Kidney (tissue), 13 donors: ENCODE measurements at regions not wholly inside any gene's neighbourhood (a gene's known extent, or its start where the extent isn't known, plus 50 kb on each side); places are given as distances from the start of the nearest gene placed in this dataset.

Experiments used
- DNase-seq, 5 donors: peaks; one replicate each; pipeline ENCODE4 v3.0.0-alpha.2; 2013 to 2020
- FAIRE-seq: peaks from 2 replicates; lab custom pipeline; 2012; peaks lifted over from hg19 to GRCh38; lab: Jason Lieb, UNC
- H3K27ac ChIP-seq, 2 donors: one replicate each; pipeline ENCODE4 v1.7.0; 2013; ENCODE audit warnings: low read depth in 2 of 2, low read length in 2 of 2, inconsistent platforms in 1 of 2
- H3K27me3 ChIP-seq: one replicate; pipeline ENCODE4 v1.7.1; 2013; ENCODE audit warnings: low read length, inconsistent platforms; ENCODE audit not compliant: control insufficient read depth, insufficient read depth
- H3K36me3 ChIP-seq, 3 donors: one replicate each; pipeline versions ENCODE4 v1.7.0 to v1.7.1; 2013; ENCODE audit warnings: low read length in 3 of 3, control low read depth in 1 of 3, inconsistent platforms in 1 of 3; ENCODE audit not compliant: insufficient read depth in 3 of 3, control insufficient read depth in 2 of 3
- H3K4me1 ChIP-seq, 3 donors: one replicate each; pipeline versions ENCODE4 v1.7.0 to v1.7.1; 2013; ENCODE audit warnings: low read length in 3 of 3, inconsistent platforms in 1 of 3, low read depth in 1 of 3; ENCODE audit not compliant: control insufficient read depth in 2 of 3, insufficient read depth in 2 of 3
- H3K4me3 ChIP-seq, 3 donors: one replicate each; pipeline versions ENCODE4 v1.7.0 to v1.8.1; 2013; ENCODE audit warnings: low read length in 3 of 3, control low read depth in 1 of 3, inconsistent platforms in 1 of 3
- H3K9ac ChIP-seq, 3 donors: one replicate each; pipeline versions ENCODE4 v1.7.0 to v1.7.1; 2013; ENCODE audit warnings: low read length in 3 of 3, control low read depth in 1 of 3, inconsistent platforms in 1 of 3
- H3K9me3 ChIP-seq, 3 donors: one replicate each; pipeline versions ENCODE4 v1.7.0 to v1.7.1; 2013; ENCODE audit warnings: low read length in 3 of 3, control low read depth in 1 of 3, inconsistent platforms in 1 of 3; ENCODE audit not compliant: control insufficient read depth in 2 of 3, insufficient read depth in 1 of 3
- CTCF ChIP-seq: IDR thresholded peaks from 3 replicates; pipeline ENCODE4 v1.5.1; 2012; ENCODE audit warnings: mild to moderate bottlenecking, moderate library complexity, borderline replicate concordance; ENCODE audit not compliant: insufficient read depth; ENCODE audit errors: extremely low read depth
- intact Hi-C: fragments of 100-400 bp; cut with DNase I; formaldehyde crosslinking; loops from one replicate; pipeline ENCODE4 v1.11.1; 2022
- donor health status: control.
- donor health status: control.
- donor health status: control.
- donor health status: control.
- donor health status: control.
- donor health status: DM: yes; HTN: yes; CAD: no.
- donor health status: Normal renal cell carcinoma (clear cell type).

- H3K27ac ChIP-seq: no peak overlapping the region
- H3K4me1 ChIP-seq: no peaks in the 10 kb centered on the region
- no peak overlapping the region for H3K9ac ChIP-seq
- no peaks in the 10 kb centered on the region for H3K27me3 ChIP-seq
- FAIRE-seq: no peak
- H3K4me3 ChIP-seq: no peak overlapping the region
- TF ChIP-seq CTCF: no peak
- H3K36me3 ChIP-seq: no peaks in the 10 kb centered on the region
- no peak for DNase-seq
- H3K9me3 ChIP-seq: no peaks in the 10 kb centered on the region
- intact Hi-C loops: no loop called here
These were observed 303.9 kb upstream of the LRFN5 start for GRCh38 chr14:41302776-41303175.

GRCh38 chr14:41299924-41300323, 306.8 kb upstream of the LRFN5 start:
- Histone ChIP-seq H3K36me3 (no peaks in the 10 kb centered on the region), H3K27me3 (no peaks in the 10 kb centered on the region), H3K4me1 (no peaks in the 10 kb centered on the region), H3K9ac (no peak overlapping the region), H3K27ac (no peak overlapping the region), H3K9me3 (no peaks in the 10 kb centered on the region), H3K4me3 (no peak overlapping the region)
- intact Hi-C loops: no loop called here
- DNase-seq: no peak
- TF ChIP-seq CTCF: no peak
- no peak for FAIRE-seq

GRCh38 chr14:41298328-41298690, 308.4 kb upstream of the LRFN5 start:
- no peaks in the 10 kb centered on the region for H3K27me3 ChIP-seq
- DNase-seq: no peak
- H3K4me3 ChIP-seq: no peak overlapping the region
- TF ChIP-seq CTCF: no peak
- H3K9ac ChIP-seq: no peak overlapping the region
- H3K27ac ChIP-seq: no peak overlapping the region
- no peaks in the 10 kb centered on the region for H3K36me3 ChIP-seq
- intact Hi-C loops: no loop called here
- no peak for FAIRE-seq
- no peaks in the 10 kb centered on the region for H3K9me3 ChIP-seq
- no peaks in the 10 kb centered on the region for H3K4me1 ChIP-seq

- no peak overlapping the region for H3K4me3 ChIP-seq
- no peaks in the 10 kb centered on the region for H3K9me3 ChIP-seq
- no peak for TF ChIP-seq CTCF
- H3K4me1 ChIP-seq: no peaks in the 10 kb centered on the region
- H3K36me3 ChIP-seq: no peaks in the 10 kb centered on the region
- no peak overlapping the region for H3K27ac ChIP-seq
- no peak overlapping the region for H3K9ac ChIP-seq
- DNase-seq (no peak), FAIRE-seq (no peak)
- no peaks in the 10 kb centered on the region for H3K27me3 ChIP-seq
- intact Hi-C loops: no loop called here
These were observed 308.9 kb upstream of the LRFN5 start for GRCh38 chr14:41297576-41298327.
